OCI-LY3 (cell line): ENCODE measurements at regions not wholly inside any gene's neighbourhood (a gene's known extent, or its start where the extent isn't known, plus 50 kb on each side); places are given as distances from the start of the nearest gene placed in this dataset.
"Not testable (repeated sequence)": the region's sequence is repeated elsewhere in the genome, so short reads cannot be mapped to it uniquely, and the experiment has no call there.

Experiments used
- EZH2phosphoT487 ChIP-seq: fragments of 200-600 bp; shearing (Covaris generic); IDR thresholded peaks from 2 replicates; pipeline ENCODE4 v1.6.1; 2018; ENCODE audit warnings: antibody characterized with exemption, mixed run types, low read depth
- TF ChIP-seq, protein P1 (sequence below): fragments of 200-600, 300-600 bp; sonication (generic); IDR thresholded peaks from 2 replicates; pipeline ENCODE4 v1.5.1; 2014; ENCODE audit warnings: antibody characterized with exemption, low read length, low read depth

- not testable (repeated sequence) for TF ChIP-seq EZH2phosphoT487
- TF ChIP-seq, protein P1, sequence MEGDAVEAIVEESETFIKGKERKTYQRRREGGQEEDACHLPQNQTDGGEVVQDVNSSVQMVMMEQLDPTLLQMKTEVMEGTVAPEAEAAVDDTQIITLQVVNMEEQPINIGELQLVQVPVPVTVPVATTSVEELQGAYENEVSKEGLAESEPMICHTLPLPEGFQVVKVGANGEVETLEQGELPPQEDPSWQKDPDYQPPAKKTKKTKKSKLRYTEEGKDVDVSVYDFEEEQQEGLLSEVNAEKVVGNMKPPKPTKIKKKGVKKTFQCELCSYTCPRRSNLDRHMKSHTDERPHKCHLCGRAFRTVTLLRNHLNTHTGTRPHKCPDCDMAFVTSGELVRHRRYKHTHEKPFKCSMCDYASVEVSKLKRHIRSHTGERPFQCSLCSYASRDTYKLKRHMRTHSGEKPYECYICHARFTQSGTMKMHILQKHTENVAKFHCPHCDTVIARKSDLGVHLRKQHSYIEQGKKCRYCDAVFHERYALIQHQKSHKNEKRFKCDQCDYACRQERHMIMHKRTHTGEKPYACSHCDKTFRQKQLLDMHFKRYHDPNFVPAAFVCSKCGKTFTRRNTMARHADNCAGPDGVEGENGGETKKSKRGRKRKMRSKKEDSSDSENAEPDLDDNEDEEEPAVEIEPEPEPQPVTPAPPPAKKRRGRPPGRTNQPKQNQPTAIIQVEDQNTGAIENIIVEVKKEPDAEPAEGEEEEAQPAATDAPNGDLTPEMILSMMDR, result not testable (repeated sequence)
These were observed 207.6 kb upstream of the PLGLB2 start for GRCh38 chr2:87540242-87540641.
